ENCODE measurements at regions not wholly inside any gene's neighbourhood (a gene's known extent, or its start where the extent isn't known, plus 50 kb on each side); places are given as distances from the start of the nearest gene placed in this dataset.

DNA sequence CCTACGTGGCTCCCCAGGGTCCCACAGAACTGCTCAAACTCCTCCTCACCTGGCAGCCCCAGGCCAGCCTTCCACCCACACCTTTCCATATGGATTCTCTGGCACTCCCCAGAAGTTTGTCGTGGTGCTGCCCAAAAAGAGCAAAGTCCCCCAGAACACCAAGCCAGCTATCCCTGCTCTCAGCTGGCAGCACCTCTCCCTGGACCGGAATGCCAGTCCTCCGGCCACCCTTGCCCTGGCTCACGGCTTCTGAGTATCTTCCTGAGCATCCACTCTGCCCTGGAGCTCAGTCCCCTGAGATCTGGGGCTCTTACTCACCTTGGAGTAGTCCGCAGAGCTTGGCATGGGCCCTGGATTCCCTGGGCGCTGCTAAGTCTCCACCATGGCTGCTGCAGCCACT, 166.5 kb upstream of the ZNF507 start:
- no peaks in the 10 kb centered on the region for H3K36me3 ChIP-seq
- H3K4me3 ChIP-seq: no peak overlapping the region
- no peak for TF ChIP-seq CTCF (IDR thresholded peaks at IDR 0.05)
- no peak overlapping the region for H3K9ac ChIP-seq (ENCODE audit: low read depth in 2 of 2, low read length in 2 of 2)
- no peaks in the 10 kb centered on the region for H3K27me3 ChIP-seq
- DNase-seq: no peak
- H3K9me3 ChIP-seq: no peaks in the 10 kb centered on the region
- H3K27ac ChIP-seq: no peak overlapping the region
- H3K4me1 ChIP-seq: no peaks in the 10 kb centered on the region
- intact Hi-C loops (cut with DNase I): no loop called here

GRCh38 chr19:32181216-32181920, 164.0 kb upstream of the ZNF507 start:
- H3K27me3 ChIP-seq: no peaks in the 10 kb centered on the region
- H3K4me1 ChIP-seq: no peaks in the 10 kb centered on the region
- H3K9me3 ChIP-seq: no peaks in the 10 kb centered on the region
- no peak overlapping the region for H3K4me3 ChIP-seq
- no peak for DNase-seq
- no peak for TF ChIP-seq CTCF (IDR thresholded peaks at IDR 0.05)
- no peak overlapping the region for H3K27ac ChIP-seq
- H3K36me3 ChIP-seq: no peaks in the 10 kb centered on the region
- intact Hi-C loops (cut with DNase I): no loop called here
- no peak overlapping the region for H3K9ac ChIP-seq (ENCODE audit: low read depth in 2 of 2, low read length in 2 of 2)

DNA sequence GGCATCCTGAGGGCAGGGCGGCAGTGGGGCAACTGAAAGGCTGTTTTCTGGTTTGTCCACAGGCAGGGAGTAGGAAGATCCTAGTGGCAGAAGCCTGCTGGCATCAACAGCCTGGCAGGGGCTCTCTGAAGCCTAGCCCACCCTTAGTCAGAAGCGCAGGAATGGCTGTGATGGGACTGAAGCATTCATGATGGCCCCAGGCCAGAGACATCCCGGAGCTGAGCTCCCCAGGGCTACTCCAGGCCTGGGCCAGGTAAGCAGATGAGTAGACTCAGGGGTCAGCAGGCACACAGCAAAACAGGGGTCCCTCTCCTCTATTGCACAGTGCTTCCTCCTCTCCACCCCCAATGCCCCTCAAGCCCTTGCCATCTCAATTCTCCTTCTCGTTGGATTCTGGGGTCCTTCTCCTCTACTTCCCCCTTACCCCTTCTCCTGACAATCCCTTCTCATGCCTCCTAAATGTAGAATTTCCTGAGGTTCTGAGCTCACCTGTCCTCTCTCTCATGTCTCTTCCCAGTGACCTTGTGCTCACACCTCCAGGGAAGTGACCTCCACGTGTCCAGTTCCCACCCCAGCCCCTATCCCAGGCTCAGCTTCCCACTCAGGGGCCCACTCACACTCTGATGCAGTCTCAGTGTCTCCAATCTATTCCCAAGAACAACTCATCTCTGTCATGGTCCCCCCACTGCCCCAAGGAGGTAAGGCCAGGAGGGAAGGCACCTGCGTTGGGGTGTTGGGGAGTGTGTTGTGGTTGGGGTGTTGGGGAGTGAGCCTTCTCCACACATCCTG, 158.7 kb upstream of the ZNF507 start:
- H3K4me1 ChIP-seq: no peaks in the 10 kb centered on the region
- intact Hi-C loops (cut with DNase I): no loop called here
- H3K9me3 ChIP-seq: no peaks in the 10 kb centered on the region
- H3K4me3 ChIP-seq: no peak overlapping the region
- H3K36me3 ChIP-seq: no peaks in the 10 kb centered on the region
- no peak for DNase-seq
- H3K27me3 ChIP-seq: no peaks in the 10 kb centered on the region
- H3K9ac ChIP-seq (ENCODE audit: low read depth in 2 of 2, low read length in 2 of 2): no peak overlapping the region
- TF ChIP-seq CTCF (IDR thresholded peaks at IDR 0.05): no peak
- H3K27ac ChIP-seq: no peak overlapping the region

DNA sequence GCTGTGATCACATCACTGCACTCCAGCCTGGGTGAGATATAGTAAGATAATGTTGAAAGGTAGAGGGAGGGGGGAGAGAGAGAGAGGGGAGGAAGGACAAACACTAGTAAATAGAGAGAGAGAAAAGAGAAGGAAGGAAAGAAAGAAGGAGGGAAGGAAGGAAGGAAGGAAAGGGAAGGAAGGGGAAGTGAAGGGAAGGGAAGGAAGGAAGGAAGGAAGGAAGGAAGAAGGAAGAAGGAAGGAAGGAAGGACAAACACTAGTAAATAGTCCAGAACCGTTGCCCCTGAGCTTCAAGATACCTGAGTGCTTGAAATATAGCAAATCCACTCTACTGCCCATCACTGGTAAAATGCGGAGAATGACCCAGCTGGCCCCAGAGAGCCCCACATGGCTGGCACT, 156.5 kb upstream of the ZNF507 start:
- no peaks in the 10 kb centered on the region for H3K27me3 ChIP-seq
- no peaks in the 10 kb centered on the region for H3K4me1 ChIP-seq
- H3K9ac ChIP-seq (ENCODE audit: low read depth in 2 of 2, low read length in 2 of 2): no peak overlapping the region
- DNase-seq: no peak
- intact Hi-C loops (cut with DNase I): no loop called here
- no peak overlapping the region for H3K27ac ChIP-seq
- no peak overlapping the region for H3K4me3 ChIP-seq
- H3K9me3 ChIP-seq: no peaks in the 10 kb centered on the region
- no peak for TF ChIP-seq CTCF (IDR thresholded peaks at IDR 0.05)
- no peaks in the 10 kb centered on the region for H3K36me3 ChIP-seq

- Histone ChIP-seq H3K4me3 (no peak overlapping the region), H3K36me3 (no peaks in the 10 kb centered on the region), H3K4me1 (no peaks in the 10 kb centered on the region), H3K27me3 (no peaks in the 10 kb centered on the region), H3K9me3 (no peaks in the 10 kb centered on the region), H3K27ac (no peak overlapping the region), H3K9ac (ENCODE audit: low read depth in 2 of 2, low read length in 2 of 2) (no peak overlapping the region)
- DNase-seq: no peak
- TF ChIP-seq CTCF (IDR thresholded peaks at IDR 0.05): no peak
- intact Hi-C loops (cut with DNase I): no loop called here
Measured at GRCh38 chr19:32189956-32190706, 155.3 kb upstream of the ZNF507 start.
